HCT116 (cell line): ENCODE measurements at regions not wholly inside any gene's neighbourhood (a gene's known extent, or its start where the extent isn't known, plus 50 kb on each side); places are given as distances from the start of the nearest gene placed in this dataset.

Source experiments
- ATAC-seq: fragments of 200-7000 bp; cut with Tn5 transposase; 2 replicates; pipeline ENCODE4 v1.9.1; 2020; ENCODE audit warnings: mild to moderate bottlenecking, moderate library complexity
- BruUV-seq: library from RNA; stranded (reverse); fragments of 400-500 nt; replicated peaks from 2 replicates; lab custom pipeline; 2021; lab: Mats Ljungman, UMichigan
- CTCF ChIA-PET: fragments of 300-600 bp; sonication (Branson Sonifier 250); formaldehyde crosslinking; loops from one replicate; lab custom pipeline; 2021; ENCODE audit warnings: antibody characterized with exemption; lab: Charles Lee
- POLR2A ChIA-PET: fragments of 300-600, 350-600 bp; sonication (Branson Sonifier 250); formaldehyde crosslinking; loops from one replicate; lab custom pipeline; 2021; ENCODE audit warnings: antibody characterized with exemption; lab: Charles Lee
- RAD21 ChIA-PET, 2 experiments: fragments of 300-600 bp; sonication (Branson Sonifier 250); formaldehyde crosslinking; loops; one replicate each; lab custom pipeline; 2023; ENCODE audit warnings: low total read pairs in 2 of 2; ENCODE audit not compliant: uncharacterized antibody in 2 of 2, unreplicated experiment in 2 of 2, low non-redundant PET in 1 of 2; lab: Charles Lee
- DNase-seq: peaks from one replicate; pipeline ENCODE4 v3.0.0-alpha.2; 2010; ENCODE audit warnings: low read depth, low spot score
- H2AFZ ChIP-seq: fragments of 200-600 bp; shearing (Covaris generic), sonication (generic); 2 replicates; pipeline ENCODE4 v1.6.1; 2017; ENCODE audit warnings: low read depth, mixed run types, mixed read lengths, antibody characterized with exemption, low read length; ENCODE audit not compliant: poor library complexity, severe bottlenecking
- H3K27ac ChIP-seq: 2 replicates; pipeline ENCODE4 v1.5.1; 2012; ENCODE audit warnings: low read depth, low read length
- H3K27me3 ChIP-seq: fragments of 200-600 bp; sonication (generic); 2 replicates; pipeline ENCODE4 v1.6.1; 2016; ENCODE audit warnings: mixed run types, low read length, mixed read lengths; ENCODE audit not compliant: insufficient read depth
- H3K36me3 ChIP-seq, 2 experiments: fragments of 200-500 bp in 1 of 2; fragments of 200-600 bp in 1 of 2; sonication (Bioruptor generic) in 1 of 2; sonication (generic) in 1 of 2; 2 replicates each; pipeline versions ENCODE4 v1.5.1 to v1.6.1; 2014 to 2016; ENCODE audit warnings: low read length in 2 of 2, inconsistent platforms in 1 of 2, mixed read lengths in 1 of 2, mixed run types in 1 of 2; ENCODE audit not compliant: insufficient read depth in 2 of 2, control insufficient read depth in 1 of 2
- H3K4me1 ChIP-seq, 2 experiments: fragments of 200-600 bp in 1 of 2; sonication (generic) in 1 of 2; 2 replicates each; pipeline versions ENCODE4 v1.5.1 to v1.6.1; 2012 to 2017; ENCODE audit warnings: low read length in 2 of 2, inconsistent platforms in 1 of 2, mild to moderate bottlenecking in 1 of 2, mixed read lengths in 1 of 2, mixed run types in 1 of 2, moderate library complexity in 1 of 2; ENCODE audit not compliant: insufficient read depth in 2 of 2, control insufficient read depth in 1 of 2
- H3K4me2 ChIP-seq: fragments of 200-600 bp; sonication (generic); 2 replicates; pipeline ENCODE4 v1.6.1; 2017; ENCODE audit warnings: mixed run types, low read length, mixed read lengths
- H3K4me3 ChIP-seq, 2 experiments: fragments of 200-600 bp in 1 of 2; sonication (generic) in 1 of 2; replicated peaks in 1 of 2; 2 replicates each; pipeline ENCODE4 v1.5.1; 2011 to 2016; ENCODE audit warnings: low read length in 2 of 2, control low read depth in 1 of 2, low read depth in 1 of 2, mild to moderate bottlenecking in 1 of 2, mixed read lengths in 1 of 2, mixed run types in 1 of 2
- H3K79me2 ChIP-seq: fragments of 200-600 bp; sonication (generic); 2 replicates; pipeline ENCODE4 v1.6.1; 2017; ENCODE audit warnings: mild to moderate bottlenecking, mixed run types, low read length, moderate library complexity, mixed read lengths; ENCODE audit not compliant: insufficient read depth
- H3K9ac ChIP-seq: fragments of 200-600 bp; sonication (generic); 2 replicates; pipeline ENCODE4 v1.6.1; 2016; ENCODE audit warnings: low read length, mixed read lengths
- H3K9me2 ChIP-seq: fragments of 200-600 bp; sonication (generic), shearing (Covaris generic); 2 replicates; pipeline ENCODE4 v1.6.1; 2017; ENCODE audit warnings: mixed run types, mild to moderate bottlenecking, moderate library complexity; ENCODE audit not compliant: insufficient read depth
- H3K9me3 ChIP-seq, 2 experiments: fragments of 200-500 bp in 1 of 2; fragments of 200-600 bp in 1 of 2; sonication (Bioruptor generic) in 1 of 2; sonication (generic) in 1 of 2; 2 replicates each; pipeline ENCODE4 v1.6.1; 2014 to 2017; ENCODE audit warnings: low read length in 2 of 2, mixed read lengths in 2 of 2, inconsistent platforms in 1 of 2, low read depth in 1 of 2, mild to moderate bottlenecking in 1 of 2, mixed run types in 1 of 2, moderate library complexity in 1 of 2; ENCODE audit not compliant: control insufficient read depth in 1 of 2, insufficient read depth in 1 of 2
- H4K20me1 ChIP-seq: fragments of 200-600 bp; sonication (generic), shearing (Covaris generic); 2 replicates; pipeline ENCODE4 v1.6.1; 2017; ENCODE audit warnings: mixed run types, mild to moderate bottlenecking, moderate library complexity; ENCODE audit not compliant: insufficient read depth
- ATF3 ChIP-seq: IDR thresholded peaks from 2 replicates; pipeline ENCODE4 v1.6.1; 2012
- CBX3 ChIP-seq: IDR thresholded peaks from 2 replicates; pipeline ENCODE4 v1.6.1; 2012; ENCODE audit warnings: low read depth
- CEBPB ChIP-seq: IDR thresholded peaks from 2 replicates; pipeline ENCODE4 v1.6.1; 2012; ENCODE audit warnings: low read depth
- EGR1 ChIP-seq: IDR thresholded peaks from 2 replicates; pipeline ENCODE4 v1.6.1; 2012; ENCODE audit warnings: low read depth
- ELF1 ChIP-seq: IDR thresholded peaks from 2 replicates; pipeline ENCODE4 v1.6.1; 2012; ENCODE audit warnings: low read depth, borderline replicate concordance
- EZH2phosphoT487 ChIP-seq: fragments of 200-600 bp; IDR thresholded peaks from 2 replicates; pipeline ENCODE4 v1.6.1; 2018; ENCODE audit warnings: antibody characterized with exemption, borderline replicate concordance
- JUND ChIP-seq: IDR thresholded peaks from 2 replicates; pipeline ENCODE4 v1.6.1; 2012
- POLR2A ChIP-seq: IDR thresholded peaks from 2 replicates; pipeline ENCODE4 v1.7.0; 2011; ENCODE audit warnings: borderline replicate concordance; ENCODE audit not compliant: insufficient read depth, insufficient read length; ENCODE audit errors: extremely low read depth
- POLR2AphosphoS5 ChIP-seq: IDR thresholded peaks from 2 replicates; pipeline ENCODE4 v1.6.1; 2011; ENCODE audit warnings: mild to moderate bottlenecking, low read depth, low read length, moderate library complexity
- RAD21 ChIP-seq: IDR thresholded peaks from 2 replicates; pipeline ENCODE4 v1.6.1; 2012; ENCODE audit warnings: low read depth, mild to moderate bottlenecking
- REST ChIP-seq: IDR thresholded peaks from 2 replicates; pipeline ENCODE4 v1.6.1; 2012; ENCODE audit warnings: low read depth
- SP1 ChIP-seq: IDR thresholded peaks from 2 replicates; pipeline ENCODE4 v1.6.1; 2012; ENCODE audit warnings: low read depth
- SRF ChIP-seq: IDR thresholded peaks from 2 replicates; pipeline ENCODE4 v1.6.1; 2012; ENCODE audit warnings: low read depth
- TCF7L2 ChIP-seq: IDR thresholded peaks from 2 replicates; pipeline ENCODE4 v1.7.0; 2011; ENCODE audit warnings: borderline replicate concordance, inconsistent platforms; ENCODE audit not compliant: insufficient read depth, insufficient read length; ENCODE audit errors: extremely low read depth
- YY1 ChIP-seq: IDR thresholded peaks from 2 replicates; pipeline ENCODE4 v1.6.1; 2011; ENCODE audit warnings: low read length, low read depth, moderate library complexity, mild to moderate bottlenecking; ENCODE audit not compliant: insufficient replicate concordance; ENCODE audit errors: extremely low read depth
- ZFX ChIP-seq: fragments of 450-650 bp; IDR thresholded peaks from 2 replicates; pipeline ENCODE4 v1.6.1; 2017
- intact Hi-C: fragments of 100-400 bp; cut with micrococcal nuclease; formaldehyde crosslinking; loops from 2 replicates; pipeline ENCODE4 v1.10.0; 2022
- TF ChIP-seq, protein P1 (sequence below): IDR thresholded peaks from 2 replicates; pipeline ENCODE4 v1.6.1; 2012

DNA sequence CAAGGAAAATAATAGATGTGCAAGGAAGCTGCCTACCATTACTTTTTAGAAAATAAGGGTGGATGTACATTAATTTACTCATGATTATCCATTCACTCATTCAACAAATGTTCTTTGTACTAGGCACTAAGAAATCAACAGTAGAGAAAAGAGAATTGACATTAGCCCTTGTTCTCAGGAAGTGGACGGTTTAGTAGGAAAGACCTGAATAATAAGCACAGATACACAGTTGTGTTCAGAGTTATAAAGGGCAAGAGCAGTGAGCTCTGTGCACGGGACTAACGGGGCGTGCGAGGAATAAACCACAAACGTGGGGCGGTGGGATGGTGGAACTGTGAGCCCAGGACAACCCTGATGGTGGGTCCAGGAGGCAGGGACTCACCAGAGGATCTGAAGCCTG lies 94.4 kb upstream of the MBOAT2 start:
- ChIA-PET RAD21 (no interaction called here), POLR2A (no interaction called here), CTCF (interaction anchor here (0.7 kb wide), 1 partner anchor 225 kb away, joined by 4 read pairs; no protein-coding TSS in a partner anchor)
- Histone ChIP-seq H3K27me3 (no peaks in the 10 kb centered on the region), H2AFZ (no peak overlapping the region), H3K4me1 (peaks cover 7 to 29% of the 10 kb centered on the region in 2 experiments), H3K27ac (no peak overlapping the region), H4K20me1 (no peaks in the 10 kb centered on the region), H3K4me2 (no peak overlapping the region), H3K9me2 (no peaks in the 10 kb centered on the region), H3K79me2 (no peaks in the 10 kb centered on the region), H3K9ac (no peak overlapping the region), H3K4me3 (no peak overlapping the region), H3K36me3 (no peaks in the 10 kb centered on the region), H3K9me3 (no peaks in the 10 kb centered on the region)
- no peak for TF ChIP-seq ELF1
- ATAC-seq (no peak), DNase-seq (no peak)
- intact Hi-C loops = no loop called here
- BruUV-seq = no TSS peak

DNA sequence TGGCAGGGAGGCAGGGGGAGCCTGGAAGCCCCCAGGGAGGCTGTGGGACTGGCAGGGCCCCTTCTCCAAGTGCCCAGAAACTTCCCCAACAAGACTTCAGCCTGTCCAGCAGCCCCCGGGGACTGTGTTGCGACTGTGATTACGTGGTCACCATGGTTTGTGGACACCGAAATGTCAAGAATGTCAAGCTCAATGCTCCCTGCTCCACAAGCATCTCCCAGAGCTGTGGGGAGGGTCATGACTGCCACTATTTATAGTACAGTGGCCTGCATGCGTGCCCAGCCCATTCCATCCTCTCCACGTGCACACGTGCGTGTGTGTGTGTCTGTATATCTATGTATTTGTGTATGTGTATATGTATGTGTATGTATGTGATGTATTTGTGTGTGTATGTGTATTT lies 93.8 kb upstream of the MBOAT2 start:
- DNase-seq (no peak), ATAC-seq (no peak)
- POLR2A ChIA-PET = no interaction called here
- Histone ChIP-seq H3K27me3 (no peaks in the 10 kb centered on the region), H3K9me3 (no peaks in the 10 kb centered on the region), H3K9ac (no peak overlapping the region), H3K4me2 (no peak overlapping the region), H3K4me3 (no peak overlapping the region), H4K20me1 (no peaks in the 10 kb centered on the region), H3K36me3 (no peaks in the 10 kb centered on the region), H3K79me2 (no peaks in the 10 kb centered on the region), H2AFZ (no peak overlapping the region), H3K4me1 (peaks cover 2 to 23% of the 10 kb centered on the region in 2 experiments; a peak in 3 of 4 replicates), H3K9me2 (no peaks in the 10 kb centered on the region), H3K27ac (no peak overlapping the region)
- BruUV-seq = no TSS peak
- intact Hi-C loops = no loop called here
- RAD21 ChIA-PET = no interaction called here
- CTCF ChIA-PET = no interaction called here
- TF ChIP-seq RAD21 (no peak), SRF (no peak), POLR2A (no peak), ZFX (no peak), SP1 (no peak), YY1 (no peak), EZH2phosphoT487 (no peak), ATF3 (no peak), EGR1 (no peak), POLR2AphosphoS5 (no peak), CBX3 (no peak), TCF7L2 (no peak), JUND (no peak), REST (no peak), CEBPB (no peak)
- TF ChIP-seq, protein P1, sequence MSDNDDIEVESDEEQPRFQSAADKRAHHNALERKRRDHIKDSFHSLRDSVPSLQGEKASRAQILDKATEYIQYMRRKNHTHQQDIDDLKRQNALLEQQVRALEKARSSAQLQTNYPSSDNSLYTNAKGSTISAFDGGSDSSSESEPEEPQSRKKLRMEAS = no peak
